GM19023 (cell line): ENCODE measurements at regions not wholly inside any gene's neighbourhood (a gene's known extent, or its start where the extent isn't known, plus 50 kb on each side); places are given as distances from the start of the nearest gene placed in this dataset.

Experiments used
- ATAC-seq: cut with Tn5 transposase; IDR thresholded peaks from one replicate; pipeline ENCODE4 v1.9.1; 2021; ENCODE audit warnings: mild to moderate bottlenecking, moderate library complexity; ENCODE audit not compliant: unreplicated experiment

DNA sequence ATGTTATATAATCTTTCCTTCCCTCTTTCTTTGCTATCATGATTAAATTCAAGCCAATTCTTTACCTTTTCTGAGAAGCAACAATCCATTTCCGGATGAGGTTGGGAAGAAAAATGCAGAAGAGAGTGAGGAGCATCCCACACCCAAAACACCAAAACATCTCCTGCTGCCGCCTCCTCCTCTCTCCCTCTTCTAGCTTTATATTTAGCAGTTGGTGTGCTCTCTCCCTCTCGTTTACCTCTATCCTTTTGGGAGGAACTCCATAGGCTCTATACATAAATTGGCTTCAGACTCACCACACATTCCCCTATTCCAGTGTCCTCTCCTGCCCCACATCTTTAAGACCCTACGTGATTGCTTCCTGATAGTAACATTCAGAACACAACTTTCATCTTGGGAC, 332.2 kb upstream of the PLXNA2 start:
- ATAC-seq = no peak

DNA sequence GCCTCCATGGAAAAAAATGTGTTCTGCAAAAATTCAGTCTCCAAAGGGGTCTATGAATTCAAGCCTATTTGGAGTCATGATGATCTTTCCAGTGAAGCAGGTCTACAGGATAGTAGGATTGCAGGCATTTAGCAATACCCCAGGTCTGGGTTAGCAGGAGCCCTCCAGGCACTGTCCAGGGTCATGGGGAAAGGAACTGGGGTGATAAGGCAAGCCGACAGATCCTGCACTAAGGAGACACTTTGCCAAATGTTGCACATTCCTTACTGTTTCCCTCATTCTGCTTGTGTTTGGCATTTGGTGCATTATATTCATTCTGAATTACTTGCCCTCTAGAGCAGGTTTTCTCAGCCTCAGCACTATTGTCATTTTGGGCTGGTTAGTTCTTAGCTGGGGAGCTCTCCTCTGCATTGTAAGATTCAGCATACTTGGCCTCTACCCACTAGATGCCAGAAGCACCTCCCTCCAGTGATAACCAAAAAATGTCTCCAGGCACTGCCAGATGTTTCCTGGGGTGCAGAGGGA, 333.3 kb upstream of the PLXNA2 start:
- ATAC-seq = no peak

DNA sequence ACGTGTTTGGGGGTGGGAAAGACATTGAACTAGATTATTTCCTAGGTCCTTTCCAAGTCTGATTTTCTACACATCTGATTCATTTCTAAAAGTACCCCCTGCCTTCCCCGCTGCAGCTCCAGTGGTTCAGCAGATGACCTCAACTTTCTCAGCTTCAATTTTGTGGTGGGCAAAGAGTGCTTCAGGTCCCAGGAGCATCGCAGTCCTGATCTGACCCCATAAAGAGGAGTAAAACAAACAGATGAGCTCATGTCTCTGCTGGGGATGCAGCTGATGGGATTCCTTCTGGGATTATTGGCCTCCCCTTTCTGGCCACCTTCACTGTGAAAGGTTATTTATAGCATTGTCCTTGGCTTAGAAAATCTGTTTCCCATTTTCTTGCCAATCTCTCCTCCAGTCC, 337.0 kb upstream of the PLXNA2 start:
- ATAC-seq = no peak

DNA sequence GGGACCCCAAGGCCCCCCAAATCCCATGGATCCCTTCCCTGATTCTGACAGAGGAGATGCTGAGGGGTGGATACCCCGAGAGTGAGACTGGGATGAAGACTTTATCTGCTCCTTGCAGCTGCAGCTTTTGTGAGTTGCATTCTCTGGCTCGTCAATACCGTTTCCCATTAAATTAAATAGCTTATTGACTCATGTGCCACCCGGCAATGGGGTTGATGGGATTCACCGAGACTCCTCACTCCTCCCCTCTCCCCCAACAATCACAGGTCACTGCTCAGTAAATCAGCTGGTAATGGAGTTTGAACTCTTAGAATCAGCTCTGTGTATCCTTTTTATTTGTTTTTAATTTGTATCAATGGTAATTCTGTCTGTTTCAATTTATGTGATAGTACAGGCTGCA, 337.5 kb upstream of the PLXNA2 start:
- no peak for ATAC-seq

- no peak for ATAC-seq
Measured at GRCh38 chr1:208584167-208584755, 340.1 kb upstream of the PLXNA2 start.

DNA sequence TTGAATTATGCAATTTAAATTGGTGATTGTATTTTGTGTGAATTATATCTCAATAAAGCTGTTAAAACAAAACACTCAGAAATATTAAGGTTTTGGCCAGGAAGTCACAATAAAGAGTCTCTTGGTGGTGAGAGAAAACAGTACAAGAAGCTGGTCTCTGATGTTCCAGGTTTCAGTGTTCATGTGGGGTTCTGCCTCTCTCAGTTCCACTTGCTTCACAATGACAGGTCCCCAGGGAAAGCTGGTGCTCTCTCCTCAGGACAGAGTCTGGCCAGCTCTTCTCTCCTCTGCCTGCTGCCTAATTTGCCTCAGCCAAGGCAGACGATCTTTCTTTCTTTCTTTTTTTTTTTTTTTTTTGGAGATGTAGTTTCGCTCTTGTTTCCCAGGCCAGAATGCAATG, 342.9 kb upstream of the PLXNA2 start:
- no peak for ATAC-seq

DNA sequence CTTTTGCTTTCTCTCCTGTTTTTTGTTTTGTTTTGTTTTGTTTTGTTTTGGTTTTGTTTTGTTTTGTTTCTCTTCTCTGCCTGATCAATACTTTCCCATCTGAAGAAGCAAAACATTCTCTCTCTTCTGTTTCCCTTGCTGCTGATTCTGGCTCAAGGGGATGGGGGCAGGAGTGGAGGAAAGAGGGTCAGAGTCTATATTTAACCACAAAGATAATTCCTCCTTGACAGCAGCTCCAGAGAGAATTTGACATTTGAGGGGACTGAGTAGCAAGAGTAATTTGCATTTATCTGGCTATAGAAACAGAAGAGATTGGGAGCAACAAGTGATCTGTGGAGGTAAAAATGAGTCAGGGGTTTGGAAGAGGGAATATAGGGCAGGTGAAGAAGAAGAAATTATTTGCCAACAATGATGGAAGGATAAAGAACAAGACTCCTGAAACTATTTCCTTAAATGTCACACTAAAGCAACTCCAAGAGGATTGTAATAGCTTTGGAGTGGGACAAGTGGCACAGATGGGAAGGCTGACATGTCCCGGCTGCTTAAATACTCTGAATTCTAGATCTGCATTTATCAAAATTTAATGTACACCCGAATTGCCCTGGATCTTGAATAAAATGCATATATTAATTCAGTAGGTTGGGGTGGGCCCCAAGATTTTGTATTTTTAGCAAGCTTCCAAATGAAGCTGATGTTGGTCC, 349.3 kb upstream of the PLXNA2 start:
- ATAC-seq = no peak

GRCh38 chr1:208595236-208595635, 351.1 kb upstream of the PLXNA2 start:
- ATAC-seq = no peak

DNA sequence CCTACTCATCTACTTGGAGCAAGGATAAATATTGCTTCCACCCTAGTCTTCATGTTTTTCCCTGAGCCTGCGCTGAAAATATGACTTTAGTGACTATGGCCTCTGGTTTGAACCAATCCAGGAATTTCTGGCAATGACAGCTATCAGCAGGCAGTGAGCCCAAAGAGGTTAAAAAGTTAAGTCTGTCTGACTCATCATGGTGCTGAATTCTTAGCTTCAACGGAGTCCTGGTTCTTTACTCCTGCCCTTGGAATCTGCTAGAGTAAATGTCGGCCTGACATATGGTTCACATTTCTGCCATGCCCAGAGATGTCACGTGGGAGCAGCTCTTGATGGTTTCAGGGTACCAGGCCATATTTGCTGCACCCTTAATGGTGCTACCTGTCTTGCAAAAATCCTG, 351.6 kb upstream of the PLXNA2 start:
- ATAC-seq = no peak

DNA sequence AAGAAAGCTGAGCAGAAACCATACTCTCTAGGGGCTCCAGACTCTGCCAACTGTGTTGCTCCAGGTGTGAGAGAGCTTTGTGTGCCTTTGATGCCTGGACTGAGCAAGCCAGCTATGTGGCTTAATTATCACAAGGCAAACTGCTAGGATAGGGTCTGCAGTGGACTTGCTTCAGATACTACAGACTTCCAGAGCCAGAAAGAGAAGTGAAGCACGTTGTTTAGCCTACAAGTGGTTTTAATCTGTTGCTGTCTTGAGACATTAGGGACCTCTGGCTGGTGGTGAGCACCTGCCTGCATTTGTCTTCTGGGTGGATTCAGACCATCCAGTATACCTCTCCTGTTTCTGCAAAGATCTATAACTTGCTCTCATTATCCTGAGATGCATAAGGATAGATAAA, 353.4 kb upstream of the PLXNA2 start:
- no peak for ATAC-seq

GRCh38 chr1:208598021-208598420, 353.8 kb upstream of the PLXNA2 start:
- no peak for ATAC-seq

- ATAC-seq = no peak
Measured at GRCh38 chr1:208599063-208599462, 354.9 kb upstream of the PLXNA2 start.

DNA sequence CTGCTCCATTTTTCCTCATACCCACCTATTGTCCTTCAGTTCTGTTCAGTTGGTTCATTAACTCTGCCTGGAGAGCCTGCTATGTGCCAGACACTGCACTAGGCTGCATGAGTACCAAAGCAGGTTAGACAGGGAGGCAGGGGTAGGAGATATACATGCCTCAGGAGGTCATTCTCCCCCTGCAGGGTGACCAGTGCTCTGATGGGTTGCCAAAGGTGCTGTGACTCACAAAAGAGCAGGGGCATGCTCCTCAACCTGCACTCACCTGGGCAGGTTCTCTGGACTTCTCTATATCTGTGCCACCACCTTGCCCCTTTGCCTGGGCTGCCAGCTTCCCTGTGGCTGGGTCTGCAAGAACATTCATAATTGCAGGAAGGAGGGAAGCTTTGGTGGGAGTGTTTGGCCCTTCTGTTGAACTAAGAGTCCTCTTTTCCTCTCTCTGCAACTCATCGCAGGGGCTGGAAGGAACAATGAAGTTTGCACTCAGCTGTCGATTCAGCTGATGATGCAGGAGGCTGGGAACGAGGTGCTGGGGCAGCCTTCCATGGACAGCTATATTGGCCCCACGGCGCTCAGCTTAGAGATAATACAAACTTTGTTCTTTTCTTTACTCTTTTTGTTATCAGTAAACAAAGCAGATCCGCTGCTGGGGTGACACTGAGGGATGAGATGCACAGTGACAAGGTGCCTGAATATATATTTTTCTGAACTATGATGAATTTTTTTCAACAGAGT, 356.4 kb upstream of the PLXNA2 start:
- no peak for ATAC-seq

DNA sequence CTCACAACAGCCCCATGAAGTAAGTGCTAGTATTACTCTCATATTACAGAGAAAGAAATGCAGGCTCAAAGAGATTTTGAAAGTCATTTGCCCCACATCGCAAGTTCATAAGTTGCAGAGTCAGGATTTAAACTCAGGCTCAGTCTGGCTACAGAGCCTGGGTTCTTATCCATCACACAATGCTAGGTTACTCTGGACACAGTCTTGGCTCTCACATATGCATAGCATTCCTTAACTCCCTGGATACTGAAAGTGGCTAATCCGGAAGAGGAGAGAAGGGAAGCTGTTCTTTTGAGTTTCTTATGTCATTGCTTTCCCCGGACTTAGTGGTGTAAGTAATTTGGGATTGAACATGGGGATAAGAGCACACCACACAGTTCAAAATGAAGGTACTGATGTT, 357.4 kb upstream of the PLXNA2 start:
- ATAC-seq = no peak

GRCh38 chr1:208603721-208604120, 359.5 kb upstream of the PLXNA2 start:
- ATAC-seq = no peak

GRCh38 chr1:208604295-208604694, 360.1 kb upstream of the PLXNA2 start:
- peak; percentile 86 for ATAC-seq

DNA sequence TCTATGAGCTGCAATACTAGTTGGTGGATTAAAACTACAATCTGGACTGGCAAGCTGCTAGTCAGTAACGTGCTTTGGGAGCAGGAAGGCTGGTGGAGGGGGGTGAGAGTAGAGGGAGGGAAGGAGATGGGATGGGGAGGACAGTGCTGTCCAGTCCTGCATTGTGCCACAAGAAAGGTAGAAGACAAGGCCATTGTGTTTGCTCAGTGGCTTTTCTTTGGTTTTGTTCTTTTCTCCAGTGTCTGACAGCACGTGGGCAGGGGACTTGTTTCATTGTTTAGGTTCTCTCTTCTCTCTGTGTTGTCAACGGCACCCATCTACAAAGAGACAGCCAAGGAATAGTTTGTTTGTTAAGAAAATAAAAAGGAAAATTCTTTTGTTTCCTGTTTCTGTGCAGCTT, 362.8 kb upstream of the PLXNA2 start:
- no peak for ATAC-seq

DNA sequence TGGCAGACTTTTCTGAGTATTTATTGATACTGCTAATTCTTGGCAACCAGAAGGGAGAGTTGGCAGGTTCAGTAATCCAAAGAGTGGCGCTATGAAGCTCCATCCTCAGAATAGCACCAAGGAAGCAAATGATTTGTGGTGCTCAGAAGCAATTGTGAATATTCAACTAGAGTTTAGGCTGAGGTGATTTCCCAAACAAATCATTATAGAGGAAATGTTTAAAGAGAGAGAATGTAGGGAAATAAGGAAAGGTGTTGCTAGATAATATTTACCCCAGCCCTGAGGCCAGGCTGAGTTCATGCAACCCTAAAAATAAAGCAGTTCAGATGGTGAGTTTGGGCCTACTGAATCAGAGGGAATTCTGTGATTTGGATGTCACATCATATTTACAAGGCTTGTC, 363.4 kb upstream of the PLXNA2 start:
- no peak for ATAC-seq

GRCh38 chr1:208614610-208615009, 370.4 kb upstream of the PLXNA2 start:
- ATAC-seq = no peak

GRCh38 chr1:208615371-208615770, 371.2 kb upstream of the PLXNA2 start:
- ATAC-seq = no peak

DNA sequence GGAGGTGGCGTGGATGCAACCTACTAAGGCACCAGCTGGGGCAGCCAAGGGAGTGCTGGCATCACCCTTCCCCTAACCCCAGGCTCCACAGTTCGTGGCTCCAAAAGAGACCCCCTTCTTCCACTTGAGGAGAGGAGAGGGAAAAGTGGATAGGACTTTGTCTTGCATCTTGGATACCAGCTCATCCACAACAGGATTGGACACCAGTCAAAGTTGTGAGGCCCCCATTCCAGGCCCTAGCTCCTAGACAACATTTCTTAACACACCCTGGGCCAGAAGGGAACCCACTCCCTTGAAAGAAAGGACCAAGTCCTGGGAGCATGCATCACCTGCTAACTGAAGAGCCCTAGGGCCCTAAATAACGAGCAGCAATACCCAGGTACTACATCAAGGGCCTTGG, 372.6 kb upstream of the PLXNA2 start:
- ATAC-seq = no peak
